Mammary epithelial cell (primary cell): ENCODE measurements at regions not wholly inside any gene's neighbourhood (a gene's known extent, or its start where the extent isn't known, plus 50 kb on each side); places are given as distances from the start of the nearest gene placed in this dataset.

Experiments
- CTCF ChIP-seq, 2 donors: IDR thresholded peaks in 1 of 2; conservative IDR thresholded peaks in 1 of 2; 2 replicates each; pipeline ENCODE4 v1.5.1; 2011 to 2012; ENCODE audit warnings: inconsistent platforms in 2 of 2, low read length in 2 of 2, mild to moderate bottlenecking in 2 of 2, control low read depth in 1 of 2, low read depth in 1 of 2; ENCODE audit not compliant: insufficient read depth in 1 of 2; ENCODE audit errors: extremely low read depth in 1 of 2
- EZH2 ChIP-seq: IDR thresholded peaks from 2 replicates; pipeline ENCODE4 v1.6.1; 2012; ENCODE audit warnings: low read length, inconsistent platforms, borderline replicate concordance

GRCh38 chr7:138170959-138171703 is 94.9 kb downstream of the AKR1D1 start:
- TF ChIP-seq CTCF (conservative IDR thresholded peaks at IDR 0.05 in 1 of 2, IDR thresholded peaks at IDR 0.05 in 1 of 2; ENCODE audit: extremely low read depth in 1 of 2, insufficient read depth in 1 of 2, low read depth in 1 of 2, low read length in 2 of 2) (no peak), EZH2 (no peak)
